ENCODE measurements at regions not wholly inside any gene's neighbourhood (a gene's known extent, or its start where the extent isn't known, plus 50 kb on each side); places are given as distances from the start of the nearest gene placed in this dataset.

DNA sequence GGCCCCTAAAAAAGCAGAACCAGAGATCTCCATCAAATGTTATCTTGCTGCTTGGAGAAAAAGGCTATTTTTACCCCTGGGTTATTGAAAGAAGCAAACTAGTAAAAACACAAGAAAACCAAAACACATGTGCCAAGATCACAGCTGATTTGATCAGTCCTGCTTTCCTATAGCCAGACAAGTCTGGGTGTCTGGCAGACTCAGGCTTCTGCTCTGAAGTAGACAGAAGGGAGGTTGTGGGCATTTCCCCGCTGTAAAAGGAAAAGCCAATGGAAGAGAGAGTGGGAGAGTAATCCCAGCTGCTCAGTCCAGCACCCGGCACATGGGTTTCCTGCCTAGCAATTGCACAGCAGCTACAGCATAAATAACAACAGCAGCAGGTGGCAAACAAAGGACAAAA lies 177.9 kb downstream of the PHLDA1 start:
- no peaks in the 10 kb centered on the region for H3K4me1 ChIP-seq
- H3K9ac ChIP-seq (ENCODE audit: low read depth in 2 of 2, low read length in 2 of 2) = no peak overlapping the region
- no peak for DNase-seq
- intact Hi-C loops (cut with DNase I) = no loop called here
- no peaks in the 10 kb centered on the region for H3K36me3 ChIP-seq
- no peaks in the 10 kb centered on the region for H3K9me3 ChIP-seq
- no peak overlapping the region for H3K27ac ChIP-seq
- TF ChIP-seq, protein P1, sequence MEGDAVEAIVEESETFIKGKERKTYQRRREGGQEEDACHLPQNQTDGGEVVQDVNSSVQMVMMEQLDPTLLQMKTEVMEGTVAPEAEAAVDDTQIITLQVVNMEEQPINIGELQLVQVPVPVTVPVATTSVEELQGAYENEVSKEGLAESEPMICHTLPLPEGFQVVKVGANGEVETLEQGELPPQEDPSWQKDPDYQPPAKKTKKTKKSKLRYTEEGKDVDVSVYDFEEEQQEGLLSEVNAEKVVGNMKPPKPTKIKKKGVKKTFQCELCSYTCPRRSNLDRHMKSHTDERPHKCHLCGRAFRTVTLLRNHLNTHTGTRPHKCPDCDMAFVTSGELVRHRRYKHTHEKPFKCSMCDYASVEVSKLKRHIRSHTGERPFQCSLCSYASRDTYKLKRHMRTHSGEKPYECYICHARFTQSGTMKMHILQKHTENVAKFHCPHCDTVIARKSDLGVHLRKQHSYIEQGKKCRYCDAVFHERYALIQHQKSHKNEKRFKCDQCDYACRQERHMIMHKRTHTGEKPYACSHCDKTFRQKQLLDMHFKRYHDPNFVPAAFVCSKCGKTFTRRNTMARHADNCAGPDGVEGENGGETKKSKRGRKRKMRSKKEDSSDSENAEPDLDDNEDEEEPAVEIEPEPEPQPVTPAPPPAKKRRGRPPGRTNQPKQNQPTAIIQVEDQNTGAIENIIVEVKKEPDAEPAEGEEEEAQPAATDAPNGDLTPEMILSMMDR (IDR thresholded peaks at IDR 0.05) = no peak
- H3K4me3 ChIP-seq = no peak overlapping the region
- no peaks in the 10 kb centered on the region for H3K27me3 ChIP-seq

DNA sequence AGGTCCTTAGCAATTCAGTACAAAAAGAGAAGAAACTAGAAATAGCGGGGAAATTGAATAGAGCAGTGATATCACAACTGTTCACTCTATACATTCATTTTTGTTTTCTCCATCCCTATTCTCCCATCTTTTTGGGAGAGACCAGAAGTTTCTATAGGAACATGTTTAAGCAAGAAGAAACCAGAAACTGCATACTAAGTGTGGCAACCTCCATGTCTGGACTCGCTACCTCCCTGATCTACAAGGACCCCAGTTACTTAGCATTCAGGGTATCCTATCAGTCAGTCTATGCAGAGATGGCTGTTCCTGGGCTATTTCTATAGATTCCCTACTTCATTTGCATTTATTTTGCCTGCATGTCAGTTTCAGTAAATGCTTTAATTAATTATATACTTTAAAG lies 178.6 kb downstream of the PHLDA1 start:
- Histone ChIP-seq H3K9me3 (no peaks in the 10 kb centered on the region), H3K9ac (ENCODE audit: low read depth in 2 of 2, low read length in 2 of 2) (no peak overlapping the region), H3K36me3 (no peaks in the 10 kb centered on the region), H3K4me1 (no peaks in the 10 kb centered on the region), H3K27ac (no peak overlapping the region), H3K4me3 (no peak overlapping the region), H3K27me3 (no peaks in the 10 kb centered on the region)
- intact Hi-C loops (cut with DNase I) = no loop called here
- TF ChIP-seq, protein P1 (IDR thresholded peaks at IDR 0.05) = no peak
- no peak for DNase-seq

DNA sequence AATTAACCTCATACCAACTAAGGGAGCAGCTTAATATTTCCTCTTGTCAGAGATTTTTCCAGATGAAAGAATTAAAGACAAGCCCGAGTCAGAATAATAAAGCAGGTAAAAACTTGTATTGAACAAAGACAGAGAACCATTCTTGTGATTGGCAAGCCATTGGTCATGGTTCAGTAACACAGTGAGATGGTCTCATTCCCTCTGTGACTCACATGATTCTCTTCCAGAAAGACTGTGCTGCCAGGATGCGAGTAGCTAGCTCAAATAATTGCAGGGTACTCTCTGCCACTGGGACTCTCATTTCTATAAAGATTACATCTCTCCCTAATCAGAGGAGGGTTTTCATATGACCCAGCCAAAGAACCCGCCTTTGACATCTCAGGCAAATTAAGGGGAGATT lies 179.4 kb downstream of the PHLDA1 start:
- Histone ChIP-seq H3K9me3 (no peaks in the 10 kb centered on the region), H3K27me3 (no peaks in the 10 kb centered on the region), H3K36me3 (no peaks in the 10 kb centered on the region), H3K4me1 (no peaks in the 10 kb centered on the region), H3K4me3 (no peak overlapping the region), H3K9ac (ENCODE audit: low read depth in 2 of 2, low read length in 2 of 2) (no peak overlapping the region), H3K27ac (no peak overlapping the region)
- TF ChIP-seq, protein P1 (IDR thresholded peaks at IDR 0.05) = no peak
- no peak for DNase-seq
- intact Hi-C loops (cut with DNase I) = no loop called here

DNA sequence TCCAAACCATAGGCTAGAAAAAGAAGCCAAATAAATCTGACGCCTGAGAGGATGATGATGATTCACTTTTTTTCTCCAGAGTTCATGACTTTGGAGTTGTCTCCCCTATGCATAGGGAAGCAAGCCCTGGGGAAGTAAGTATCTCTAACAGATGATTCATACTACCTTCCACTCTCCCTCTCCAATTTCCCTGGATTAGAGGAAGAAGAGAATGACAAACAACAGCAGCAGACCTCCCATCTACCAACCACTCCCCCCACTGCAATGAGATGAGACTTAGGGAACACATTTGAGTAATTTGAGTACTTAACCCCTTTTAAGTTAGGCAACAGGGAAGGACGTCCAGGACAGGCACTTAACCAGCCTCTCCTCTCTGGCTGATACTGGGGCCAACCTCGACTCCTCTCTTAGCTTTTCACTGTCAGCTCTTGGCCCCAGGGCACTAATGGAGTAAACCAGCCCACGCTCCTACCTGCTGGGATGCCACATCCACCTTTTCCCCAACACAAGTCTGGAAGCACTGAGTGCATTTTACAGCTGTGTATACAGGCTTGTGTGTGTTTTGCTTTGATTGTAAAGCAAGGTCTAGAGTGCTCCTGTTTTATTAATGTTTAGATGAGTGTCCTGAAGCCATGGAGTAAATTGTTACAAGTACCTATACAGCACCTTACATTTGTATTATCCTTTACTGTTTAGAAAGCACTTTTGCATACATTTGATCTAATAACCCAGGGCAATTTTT lies 180.7 kb downstream of the PHLDA1 start:
- TF ChIP-seq, protein P1 (IDR thresholded peaks at IDR 0.05) = no peak
- no peaks in the 10 kb centered on the region for H3K9me3 ChIP-seq
- intact Hi-C loops (cut with DNase I) = no loop called here
- no peak overlapping the region for H3K9ac ChIP-seq (ENCODE audit: low read depth in 2 of 2, low read length in 2 of 2)
- peak; percentile 22 for DNase-seq
- no peaks in the 10 kb centered on the region for H3K36me3 ChIP-seq
- no peak overlapping the region for H3K4me3 ChIP-seq
- no peak overlapping the region for H3K27ac ChIP-seq
- no peaks in the 10 kb centered on the region for H3K4me1 ChIP-seq
- no peaks in the 10 kb centered on the region for H3K27me3 ChIP-seq

DNA sequence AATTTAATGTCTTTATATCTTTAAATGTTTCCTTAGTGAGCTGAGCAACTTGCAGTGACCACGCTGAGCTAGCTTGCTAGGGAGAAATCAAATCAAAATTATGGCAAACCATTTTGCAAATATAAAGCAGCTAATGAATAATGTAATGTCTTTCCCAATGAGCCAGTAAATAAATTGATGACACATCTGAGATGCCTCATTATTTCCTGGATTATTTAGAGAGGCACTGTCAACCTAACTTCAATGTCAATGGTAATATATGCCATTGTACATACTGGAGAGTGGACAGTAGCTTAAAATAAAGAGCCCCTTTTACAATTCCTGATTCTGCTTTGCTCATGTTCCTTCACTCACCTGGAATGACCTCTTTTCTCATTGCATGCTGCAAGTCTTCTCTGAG lies 182.6 kb downstream of the PHLDA1 start:
- TF ChIP-seq, protein P1 (IDR thresholded peaks at IDR 0.05) = no peak
- no peaks in the 10 kb centered on the region for H3K9me3 ChIP-seq

More for the DNA sequence above, 182.6 kb downstream of the PHLDA1 start:
- DNase-seq = no peak
- Histone ChIP-seq H3K9ac (ENCODE audit: low read depth in 2 of 2, low read length in 2 of 2) (no peak overlapping the region), H3K27me3 (no peaks in the 10 kb centered on the region), H3K4me3 (no peak overlapping the region), H3K4me1 (no peaks in the 10 kb centered on the region), H3K36me3 (no peaks in the 10 kb centered on the region), H3K27ac (peak overlapping the region; percentile 26)
- intact Hi-C loops (cut with DNase I) = no loop called here

Measured in colonic mucosa (tissue), 4 donors.